GM18868 (cell line): ENCODE measurements at regions not wholly inside any gene's neighbourhood (a gene's known extent, or its start where the extent isn't known, plus 50 kb on each side); places are given as distances from the start of the nearest gene placed in this dataset.

Experiments
- ATAC-seq: cut with Tn5 transposase; IDR thresholded peaks from one replicate; pipeline ENCODE4 v1.9.1; 2021; ENCODE audit warnings: mild to moderate bottlenecking, moderate library complexity; ENCODE audit not compliant: unreplicated experiment

- no peak for ATAC-seq
These were observed 356.3 kb upstream of the HSF2 start for GRCh38 chr6:122042960-122043735.

DNA sequence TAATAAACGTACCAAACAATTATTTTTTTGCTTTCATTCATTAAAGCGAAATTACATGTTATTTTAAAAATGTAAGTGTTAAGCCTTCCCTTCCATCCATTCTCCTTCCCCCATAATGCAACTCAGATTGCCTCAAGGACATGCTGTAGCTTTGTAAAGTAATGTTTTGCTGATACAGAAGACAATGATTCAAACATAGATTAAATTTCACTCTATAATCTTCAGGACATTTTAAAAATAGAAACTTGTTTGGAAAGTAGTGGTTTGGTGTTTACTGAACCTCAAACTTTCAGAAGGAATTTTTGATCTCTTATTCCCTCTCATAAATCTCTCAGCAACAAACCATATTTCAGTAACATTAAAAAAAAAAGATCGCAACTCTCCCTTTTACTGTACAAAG lies 350.9 kb upstream of the HSF2 start:
- ATAC-seq: no peak

DNA sequence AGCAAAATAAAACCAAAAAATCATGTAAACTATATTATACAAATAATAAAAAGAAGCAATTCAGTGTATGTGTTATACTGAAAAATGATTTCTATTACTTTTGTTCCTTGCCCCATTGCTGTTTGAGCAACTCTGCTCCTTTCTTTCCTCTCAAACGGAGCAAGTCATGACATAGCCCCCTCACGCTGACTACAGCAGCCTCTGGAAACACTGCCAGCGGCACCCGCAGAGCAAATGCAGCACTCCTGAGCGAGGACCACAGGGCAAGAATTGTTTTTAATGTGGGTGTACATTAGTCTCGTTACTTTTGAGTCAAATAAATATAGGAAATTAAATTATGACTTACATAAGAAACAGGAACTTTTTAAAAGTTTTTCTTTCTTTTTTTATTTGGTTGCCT lies 350.1 kb upstream of the HSF2 start:
- ATAC-seq: no peak

- ATAC-seq: no peak
These were observed 349.2 kb upstream of the HSF2 start for GRCh38 chr6:122050242-122050755.

GRCh38 chr6:122052346-122052900 lies 347.0 kb upstream of the HSF2 start:
- ATAC-seq: no peak

GRCh38 chr6:122059918-122060317 lies 339.5 kb upstream of the HSF2 start:
- ATAC-seq: no peak

- no peak for ATAC-seq
These were observed 337.6 kb upstream of the HSF2 start for GRCh38 chr6:122061855-122062254.

GRCh38 chr6:122063076-122063475 lies 336.4 kb upstream of the HSF2 start:
- no peak for ATAC-seq

GRCh38 chr6:122063761-122064160 lies 335.7 kb upstream of the HSF2 start:
- ATAC-seq: no peak

- ATAC-seq: no peak
These were observed 333.3 kb upstream of the HSF2 start for GRCh38 chr6:122066200-122066599.

DNA sequence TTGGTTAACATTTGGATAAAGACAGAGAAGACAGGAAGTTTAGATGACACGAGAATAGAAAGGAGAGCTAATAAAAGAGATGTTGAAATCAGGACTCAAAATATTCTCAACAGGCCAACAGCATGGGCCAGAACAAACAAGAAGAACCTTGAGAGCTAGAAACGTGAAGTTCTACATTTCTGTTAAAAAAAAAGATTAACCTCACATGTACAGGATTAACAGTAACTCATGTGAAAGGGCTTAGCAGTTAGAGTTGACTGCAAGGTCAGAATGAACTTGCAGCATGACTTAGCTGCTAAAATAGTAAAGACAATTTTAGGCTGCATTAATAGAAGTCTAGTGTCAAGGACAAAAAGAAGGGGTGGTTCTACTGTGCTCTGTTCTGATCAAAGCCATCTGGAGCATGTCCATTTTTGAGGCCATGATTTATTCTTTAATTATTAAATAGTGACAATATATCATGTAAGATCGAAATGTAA lies 331.1 kb upstream of the HSF2 start:
- ATAC-seq: no peak

- no peak for ATAC-seq
These were observed 329.5 kb upstream of the HSF2 start for GRCh38 chr6:122069932-122070331.

DNA sequence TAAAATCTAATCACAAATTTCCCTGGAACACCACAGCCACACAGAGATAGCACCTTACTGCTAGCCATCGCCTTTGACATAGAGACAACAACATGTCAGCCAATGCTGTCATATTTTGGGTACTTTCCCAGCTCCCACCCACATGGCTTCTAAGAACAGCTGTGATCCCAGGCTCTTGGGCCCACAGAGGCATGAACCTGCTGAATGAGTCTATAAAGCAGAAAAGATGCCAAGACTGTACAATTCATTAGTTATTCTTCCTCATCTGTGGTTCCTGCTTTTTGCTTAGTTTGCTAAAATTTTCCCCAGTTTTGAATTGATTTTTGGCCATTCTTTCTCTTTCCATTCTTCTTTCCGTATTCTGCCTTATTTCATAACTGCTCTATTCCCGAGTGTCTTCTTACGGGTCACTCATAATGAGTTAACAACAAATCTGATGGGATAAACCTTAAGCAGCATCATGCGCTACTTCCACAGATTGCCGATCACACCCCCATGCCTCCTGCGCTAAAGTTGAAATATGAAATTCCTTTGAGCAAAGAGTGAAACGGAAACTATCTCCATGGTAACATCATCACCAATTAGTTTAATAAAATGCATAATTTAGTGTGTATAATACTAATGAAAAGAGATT lies 327.3 kb upstream of the HSF2 start:
- no peak for ATAC-seq

- ATAC-seq: no peak
These were observed 324.2 kb upstream of the HSF2 start for GRCh38 chr6:122075084-122075838.

DNA sequence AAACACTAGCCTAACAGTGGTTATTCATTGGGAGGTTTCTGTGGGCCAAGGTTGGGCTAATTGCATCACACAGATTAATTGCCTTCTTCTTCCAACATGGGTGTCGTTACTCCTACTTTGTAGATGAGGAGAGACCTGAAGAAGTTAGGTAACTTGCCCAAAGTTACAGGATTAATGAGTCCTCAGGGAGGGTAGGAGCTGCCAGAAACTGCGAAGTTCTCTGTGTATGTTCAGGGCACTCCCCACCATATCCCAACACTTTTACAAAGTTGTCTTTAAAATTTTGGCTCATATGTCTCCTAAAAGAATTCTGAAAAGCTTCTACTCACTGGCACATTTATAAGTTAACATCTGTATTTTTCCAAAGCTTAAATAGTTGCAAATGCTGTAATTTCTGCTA lies 323.5 kb upstream of the HSF2 start:
- no peak for ATAC-seq

DNA sequence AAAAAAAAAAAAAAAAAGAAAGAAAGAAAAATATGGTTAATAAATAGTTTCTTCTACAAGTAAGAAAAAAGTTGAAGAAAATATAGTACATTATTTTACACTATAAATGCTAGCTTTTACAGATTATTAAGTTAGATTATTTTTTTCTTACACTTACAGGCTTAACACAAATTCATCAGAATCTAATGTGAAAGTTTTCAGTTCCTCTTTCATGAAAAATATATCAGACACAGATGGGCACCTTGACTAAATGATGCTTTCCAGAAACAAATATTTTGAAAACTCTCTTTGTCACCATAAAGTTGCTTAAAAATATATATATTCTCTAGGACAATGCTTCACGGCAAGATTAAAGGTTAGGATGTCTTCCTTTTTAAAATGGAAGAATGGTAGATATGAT lies 321.8 kb upstream of the HSF2 start:
- peak; percentile 49 for ATAC-seq

DNA sequence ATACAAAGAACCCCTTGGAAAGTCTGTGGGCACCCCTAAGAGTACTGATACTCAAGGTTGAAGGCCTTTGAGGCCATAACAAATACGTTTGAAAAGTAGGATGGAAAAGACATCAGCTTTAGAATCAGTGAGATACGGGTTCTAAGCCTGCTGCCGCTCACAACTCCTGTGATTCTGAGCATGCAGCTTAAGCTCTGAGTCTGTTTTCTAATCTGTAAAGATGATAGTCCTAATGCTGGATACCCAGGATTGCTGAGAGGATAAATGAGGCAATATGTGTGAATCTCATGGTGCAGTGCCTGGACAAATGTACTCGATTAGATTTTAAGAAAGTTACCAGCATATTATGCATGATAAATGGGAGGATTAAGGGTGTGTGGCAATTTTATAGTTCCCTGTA lies 321.0 kb upstream of the HSF2 start:
- no peak for ATAC-seq

- no peak for ATAC-seq
These were observed 319.5 kb upstream of the HSF2 start for GRCh38 chr6:122079916-122080315.

DNA sequence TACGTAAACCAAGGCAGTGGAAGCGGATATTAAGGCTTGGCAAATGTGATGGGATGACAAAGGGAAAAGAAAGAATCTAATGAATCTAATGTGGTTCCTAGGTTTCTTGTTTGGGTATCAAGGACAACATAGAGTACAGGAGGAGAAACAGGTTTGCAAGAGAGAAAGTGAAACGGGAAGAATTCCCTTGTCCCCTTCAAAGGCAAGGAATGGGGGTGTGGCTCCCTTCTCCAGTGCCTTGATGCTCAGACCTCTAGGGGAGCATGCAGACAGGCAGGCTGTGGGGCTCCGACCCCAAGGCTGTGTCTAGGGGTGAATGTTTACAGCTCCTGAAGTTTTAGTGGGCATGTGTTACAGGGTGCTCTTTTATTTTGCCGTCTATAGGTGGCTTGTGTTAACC lies 317.5 kb upstream of the HSF2 start:
- ATAC-seq: no peak

DNA sequence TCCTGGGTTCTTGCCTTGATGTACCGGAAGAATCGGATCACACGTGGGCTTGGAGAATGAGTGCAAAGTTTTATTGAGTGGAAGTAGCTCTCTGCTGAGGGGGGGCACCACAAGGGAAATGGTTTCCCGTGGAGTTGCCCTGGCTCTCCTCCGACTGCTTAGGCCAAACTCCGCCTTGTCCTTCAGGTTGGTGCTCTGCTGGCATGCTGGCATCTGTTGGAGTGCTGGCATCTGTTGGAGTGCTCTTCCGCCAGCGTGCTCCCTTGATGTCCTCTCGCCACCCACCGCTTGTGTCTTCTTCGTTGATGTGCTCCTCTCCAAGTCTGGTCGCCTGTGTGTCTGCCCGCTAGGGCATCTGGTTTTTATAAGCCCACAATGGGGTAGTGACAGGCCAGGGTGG lies 317.1 kb upstream of the HSF2 start:
- no peak for ATAC-seq

- no peak for ATAC-seq
These were observed 307.1 kb upstream of the HSF2 start for GRCh38 chr6:122092366-122092765.
